ENCODE measurements at regions not wholly inside any gene's neighbourhood (a gene's known extent, or its start where the extent isn't known, plus 50 kb on each side); places are given as distances from the start of the nearest gene placed in this dataset.

GRCh38 chr18:51952844-51953243 lies 387.2 kb upstream of the DCC start:
- no peak for TF ChIP-seq CTCF (IDR thresholded peaks at IDR 0.05; ENCODE audit: insufficient read depth, low read depth, low read length)
- Histone ChIP-seq H3K27me3 (ENCODE audit: control insufficient read depth, insufficient read depth, low read length) (no peaks in the 10 kb centered on the region), H3K36me3 (ENCODE audit: control insufficient read depth, insufficient read depth, low read length) (no peaks in the 10 kb centered on the region), H3K4me3 (ENCODE audit: low read depth, low read length) (no peak overlapping the region)
- ChIA-PET POLR2A (no interaction called here), CTCF (no interaction called here)
- no peak for DNase-seq (ENCODE audit: low read depth)

- POLR2A ChIA-PET = no interaction called here
- CTCF ChIA-PET = no interaction called here
- no peak for DNase-seq (ENCODE audit: low read depth)
Observed at GRCh38 chr18:51953521-51953920, 386.5 kb upstream of the DCC start.

GRCh38 chr18:51955136-51955535 lies 384.9 kb upstream of the DCC start:
- no peak for TF ChIP-seq CTCF (IDR thresholded peaks at IDR 0.05; ENCODE audit: insufficient read depth, low read depth, low read length)
- POLR2A ChIA-PET = no interaction called here
- Histone ChIP-seq H3K4me3 (ENCODE audit: low read depth, low read length) (no peak overlapping the region), H3K36me3 (ENCODE audit: control insufficient read depth, insufficient read depth, low read length) (no peaks in the 10 kb centered on the region), H3K27me3 (ENCODE audit: control insufficient read depth, insufficient read depth, low read length) (no peaks in the 10 kb centered on the region)
- no peak for DNase-seq (ENCODE audit: low read depth)
- CTCF ChIA-PET = no interaction called here

More at GRCh38 chr18:51953521-51953920, 386.5 kb upstream of the DCC start:
- Histone ChIP-seq H3K27me3 (ENCODE audit: control insufficient read depth, insufficient read depth, low read length) (no peaks in the 10 kb centered on the region), H3K4me3 (ENCODE audit: low read depth, low read length) (no peak overlapping the region), H3K36me3 (ENCODE audit: control insufficient read depth, insufficient read depth, low read length) (no peaks in the 10 kb centered on the region)
- no peak for TF ChIP-seq CTCF (IDR thresholded peaks at IDR 0.05; ENCODE audit: insufficient read depth, low read depth, low read length)

GRCh38 chr18:51957001-51957400 lies 383.0 kb upstream of the DCC start:
- no peak for DNase-seq (ENCODE audit: low read depth)
- TF ChIP-seq CTCF (IDR thresholded peaks at IDR 0.05; ENCODE audit: insufficient read depth, low read depth, low read length) = no peak
- CTCF ChIA-PET = no interaction called here
- Histone ChIP-seq H3K36me3 (ENCODE audit: control insufficient read depth, insufficient read depth, low read length) (no peaks in the 10 kb centered on the region), H3K4me3 (ENCODE audit: low read depth, low read length) (no peak overlapping the region), H3K27me3 (ENCODE audit: control insufficient read depth, insufficient read depth, low read length) (no peaks in the 10 kb centered on the region)
- POLR2A ChIA-PET = no interaction called here

- Histone ChIP-seq H3K36me3 (ENCODE audit: control insufficient read depth, insufficient read depth, low read length) (no peaks in the 10 kb centered on the region), H3K4me3 (ENCODE audit: low read depth, low read length) (no peak overlapping the region), H3K27me3 (ENCODE audit: control insufficient read depth, insufficient read depth, low read length) (no peaks in the 10 kb centered on the region)
- TF ChIP-seq CTCF (IDR thresholded peaks at IDR 0.05; ENCODE audit: insufficient read depth, low read depth, low read length) = no peak
- ChIA-PET CTCF (no interaction called here), POLR2A (no interaction called here)
- DNase-seq (ENCODE audit: low read depth) = no peak
Observed at GRCh38 chr18:51980101-51980500, 359.9 kb upstream of the DCC start.
